ENCODE measurements at regions not wholly inside any gene's neighbourhood (a gene's known extent, or its start where the extent isn't known, plus 50 kb on each side); places are given as distances from the start of the nearest gene placed in this dataset.
"Not testable (repeated sequence)": the region's sequence is repeated elsewhere in the genome, so short reads cannot be mapped to it uniquely, and the experiment has no call there.

- TF ChIP-seq, protein P1, sequence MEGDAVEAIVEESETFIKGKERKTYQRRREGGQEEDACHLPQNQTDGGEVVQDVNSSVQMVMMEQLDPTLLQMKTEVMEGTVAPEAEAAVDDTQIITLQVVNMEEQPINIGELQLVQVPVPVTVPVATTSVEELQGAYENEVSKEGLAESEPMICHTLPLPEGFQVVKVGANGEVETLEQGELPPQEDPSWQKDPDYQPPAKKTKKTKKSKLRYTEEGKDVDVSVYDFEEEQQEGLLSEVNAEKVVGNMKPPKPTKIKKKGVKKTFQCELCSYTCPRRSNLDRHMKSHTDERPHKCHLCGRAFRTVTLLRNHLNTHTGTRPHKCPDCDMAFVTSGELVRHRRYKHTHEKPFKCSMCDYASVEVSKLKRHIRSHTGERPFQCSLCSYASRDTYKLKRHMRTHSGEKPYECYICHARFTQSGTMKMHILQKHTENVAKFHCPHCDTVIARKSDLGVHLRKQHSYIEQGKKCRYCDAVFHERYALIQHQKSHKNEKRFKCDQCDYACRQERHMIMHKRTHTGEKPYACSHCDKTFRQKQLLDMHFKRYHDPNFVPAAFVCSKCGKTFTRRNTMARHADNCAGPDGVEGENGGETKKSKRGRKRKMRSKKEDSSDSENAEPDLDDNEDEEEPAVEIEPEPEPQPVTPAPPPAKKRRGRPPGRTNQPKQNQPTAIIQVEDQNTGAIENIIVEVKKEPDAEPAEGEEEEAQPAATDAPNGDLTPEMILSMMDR (IDR thresholded peaks at IDR 0.05) = not testable (repeated sequence)
- TF ChIP-seq POLR2A (IDR thresholded peaks at IDR 0.05) = not testable (repeated sequence)
Observed at GRCh38 chr13:52571163-52571562, 71.1 kb upstream of the HNRNPA1L2 start.

Measured in thyroid gland (tissue), 4 donors.